ENCODE measurements at regions not wholly inside any gene's neighbourhood (a gene's known extent, or its start where the extent isn't known, plus 50 kb on each side); places are given as distances from the start of the nearest gene placed in this dataset.

- in situ Hi-C loops (cut with MboI; ENCODE audit: low sequenced_read_pairs), result no loop called here
Observed at GRCh38 chr14:76974365-76974764, 54.1 kb downstream of the IRF2BPL start.

GRCh38 chr14:76971549-76971948, 57.0 kb downstream of the IRF2BPL start:
- in situ Hi-C loops (cut with MboI; ENCODE audit: low sequenced_read_pairs), result no loop called here

DNA sequence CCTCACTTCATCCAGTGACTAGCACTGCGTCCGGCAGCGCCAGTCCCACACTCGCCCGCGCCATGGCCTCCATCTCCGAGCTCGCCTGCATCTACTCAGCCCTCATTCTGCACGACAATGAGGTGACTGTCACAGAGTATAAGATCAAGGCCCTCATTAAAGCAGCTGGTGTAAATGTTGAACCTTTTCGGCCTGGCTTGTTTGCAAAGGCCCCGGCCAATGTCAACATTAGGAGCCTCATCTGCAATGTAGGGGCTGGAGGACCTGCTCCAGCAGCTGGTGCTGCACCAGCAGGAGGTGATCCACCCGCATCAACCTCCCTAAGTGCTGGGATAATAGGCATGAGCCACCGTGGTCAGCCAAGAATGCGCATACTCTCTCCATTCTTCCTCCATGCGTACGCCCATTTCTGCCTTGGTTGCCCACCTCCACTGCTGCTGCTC, 59.9 kb downstream of the IRF2BPL start:
- in situ Hi-C loops (cut with MboI; ENCODE audit: low sequenced_read_pairs), result no loop called here

- in situ Hi-C loops (cut with MboI; ENCODE audit: low sequenced_read_pairs), result no loop called here
Observed at GRCh38 chr14:76967788-76968187, 60.7 kb downstream of the IRF2BPL start.

- in situ Hi-C loops (cut with MboI; ENCODE audit: low sequenced_read_pairs), result no loop called here
Observed at GRCh38 chr14:76965232-76965631, 63.3 kb downstream of the IRF2BPL start.

- in situ Hi-C loops (cut with MboI; ENCODE audit: low sequenced_read_pairs), result no loop called here
Observed at GRCh38 chr14:76964695-76965094, 63.8 kb downstream of the IRF2BPL start.

- in situ Hi-C loops (cut with MboI; ENCODE audit: low sequenced_read_pairs), result no loop called here
Observed at GRCh38 chr14:76963372-76963771, 65.1 kb downstream of the IRF2BPL start.

DNA sequence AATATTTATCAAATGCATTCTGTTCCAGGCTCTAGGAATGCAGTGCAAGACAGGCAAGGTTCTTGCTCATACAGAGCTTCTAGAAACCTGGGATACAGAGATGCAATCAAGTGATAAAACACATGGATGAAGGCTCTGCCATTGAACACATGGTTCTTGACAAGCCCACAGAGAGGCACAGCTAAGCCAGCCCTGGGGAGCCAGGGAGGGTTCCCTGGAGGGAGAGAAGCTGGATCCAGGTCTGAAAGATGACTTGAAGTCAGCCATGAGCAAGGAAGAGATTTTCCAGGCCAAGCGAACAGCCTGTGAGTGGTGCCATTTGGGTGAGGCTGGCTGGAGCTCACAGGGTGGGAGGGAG, 66.2 kb downstream of the IRF2BPL start:
- in situ Hi-C loops (cut with MboI; ENCODE audit: low sequenced_read_pairs), result no loop called here

DNA sequence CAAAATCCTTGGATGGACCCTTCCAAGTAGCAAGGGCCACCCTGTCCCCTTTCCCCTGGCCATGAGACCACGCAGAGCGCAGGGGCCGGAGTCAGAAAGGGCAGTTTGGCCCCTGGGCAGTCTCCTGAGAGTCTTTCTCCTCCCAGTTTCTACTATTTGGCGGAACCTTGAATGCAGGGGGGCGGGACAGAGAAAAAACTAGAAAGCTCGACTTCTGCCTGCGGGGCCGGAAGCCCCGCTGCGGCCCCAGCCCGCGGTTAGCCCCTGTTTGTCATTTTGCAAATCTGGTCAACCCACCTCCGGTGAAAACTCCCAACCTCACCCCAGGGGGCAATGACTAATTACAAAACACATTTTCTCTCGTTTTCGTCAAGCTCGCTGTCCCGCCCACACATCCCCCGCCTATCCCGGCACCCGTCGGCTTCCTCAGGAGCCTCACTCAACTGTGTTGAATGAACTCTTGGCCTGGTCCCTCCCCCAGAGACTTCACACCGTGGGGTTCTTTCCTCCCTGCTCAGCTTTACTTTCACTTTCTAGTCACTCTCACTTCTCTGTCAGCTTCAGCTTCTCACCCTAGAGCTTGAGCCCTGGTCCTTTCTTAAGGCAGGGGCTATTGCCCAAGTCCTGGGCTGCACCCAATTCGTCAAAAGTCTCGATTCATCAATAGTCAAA, 66.7 kb downstream of the IRF2BPL start:
- in situ Hi-C loops (cut with MboI; ENCODE audit: low sequenced_read_pairs), result no loop called here

DNA sequence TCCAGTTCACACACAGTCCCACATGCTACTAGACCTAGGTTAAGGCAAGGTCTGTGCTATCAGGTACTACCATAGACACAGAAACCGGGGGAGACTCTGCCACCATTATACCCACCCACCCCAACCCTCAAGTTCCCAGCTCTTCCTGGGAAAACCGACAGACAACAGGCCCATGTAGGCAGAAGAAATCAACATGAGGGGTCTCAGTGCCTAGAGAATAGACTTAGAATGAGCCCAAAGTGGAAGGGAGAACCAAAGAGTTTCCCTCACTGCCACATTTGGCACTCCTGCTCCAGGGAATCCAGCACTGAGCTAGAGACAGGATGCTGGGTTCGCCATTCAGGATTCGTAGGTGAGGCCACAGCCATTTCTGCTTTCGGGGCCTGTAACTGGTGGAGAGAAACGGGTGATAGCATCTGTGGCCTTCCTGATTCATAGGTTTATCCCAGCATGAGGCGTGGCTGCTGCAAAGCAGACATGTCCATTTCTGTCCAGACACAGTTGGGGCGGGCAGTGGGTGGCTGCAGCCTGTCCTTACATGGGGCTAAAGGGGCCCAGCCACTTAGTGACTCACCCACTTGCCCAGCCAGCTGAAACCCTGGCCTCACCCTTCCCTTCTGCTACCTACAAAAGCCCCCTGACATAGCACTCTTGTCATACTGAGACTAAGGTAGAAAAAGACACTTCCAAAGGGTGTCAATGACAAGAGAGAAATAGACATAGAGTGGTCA, 69.4 kb downstream of the IRF2BPL start:
- in situ Hi-C loops (cut with MboI; ENCODE audit: low sequenced_read_pairs), result no loop called here

DNA sequence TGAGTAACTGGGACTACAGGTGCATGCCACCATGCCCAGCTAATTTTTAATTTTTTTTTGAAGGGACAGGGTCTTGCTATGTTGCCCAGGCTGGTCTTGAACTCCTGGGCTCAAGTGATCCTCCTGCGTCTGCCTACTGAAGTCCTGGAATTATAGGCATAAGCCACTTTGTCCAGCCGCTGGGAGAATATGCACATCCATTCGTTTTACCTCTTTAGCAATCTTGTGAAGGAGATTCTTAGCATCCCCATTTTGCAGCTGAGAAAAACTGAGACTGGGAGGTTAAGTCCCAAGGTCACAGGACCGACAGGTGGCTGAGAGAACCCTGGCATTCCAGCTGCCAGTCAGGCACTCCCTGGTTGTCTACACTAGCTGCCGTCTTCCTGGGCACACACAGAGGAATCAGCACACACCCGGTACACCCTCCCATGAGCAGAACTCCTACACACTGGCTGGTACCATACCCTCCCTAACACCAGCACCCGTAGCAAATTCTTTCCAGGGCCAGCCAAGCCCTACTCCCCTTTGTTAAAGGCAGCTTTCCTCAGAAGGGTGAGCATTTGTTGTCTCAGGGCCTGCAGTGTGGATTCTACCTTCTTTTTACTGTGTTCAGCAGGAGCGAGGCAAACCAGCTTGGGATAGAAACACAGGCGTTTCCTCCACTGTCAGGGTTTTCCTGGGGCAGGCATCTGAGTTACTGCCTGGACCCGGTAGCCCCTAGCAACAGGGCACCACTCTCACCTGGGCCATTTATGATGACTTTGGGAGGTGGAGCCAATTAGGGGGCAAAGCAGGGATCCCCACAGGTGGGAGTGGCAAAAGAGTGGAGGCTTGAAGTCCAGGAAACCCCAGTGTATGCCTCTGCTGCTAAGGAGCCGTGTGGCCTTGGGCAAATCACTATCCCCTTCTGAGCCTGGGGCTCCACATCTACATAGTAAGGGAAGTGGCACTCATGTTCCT, 70.2 kb downstream of the IRF2BPL start:
- in situ Hi-C loops (cut with MboI; ENCODE audit: low sequenced_read_pairs), result no loop called here

- in situ Hi-C loops (cut with MboI; ENCODE audit: low sequenced_read_pairs), result no loop called here
Observed at GRCh38 chr14:76957224-76957891, 71.2 kb downstream of the IRF2BPL start.

GRCh38 chr14:76956316-76957090, 72.0 kb downstream of the IRF2BPL start:
- in situ Hi-C loops (cut with MboI; ENCODE audit: low sequenced_read_pairs), result no loop called here

- in situ Hi-C loops (cut with MboI; ENCODE audit: low sequenced_read_pairs), result no loop called here
Observed at GRCh38 chr14:76955575-76956315, 72.8 kb downstream of the IRF2BPL start.

DNA sequence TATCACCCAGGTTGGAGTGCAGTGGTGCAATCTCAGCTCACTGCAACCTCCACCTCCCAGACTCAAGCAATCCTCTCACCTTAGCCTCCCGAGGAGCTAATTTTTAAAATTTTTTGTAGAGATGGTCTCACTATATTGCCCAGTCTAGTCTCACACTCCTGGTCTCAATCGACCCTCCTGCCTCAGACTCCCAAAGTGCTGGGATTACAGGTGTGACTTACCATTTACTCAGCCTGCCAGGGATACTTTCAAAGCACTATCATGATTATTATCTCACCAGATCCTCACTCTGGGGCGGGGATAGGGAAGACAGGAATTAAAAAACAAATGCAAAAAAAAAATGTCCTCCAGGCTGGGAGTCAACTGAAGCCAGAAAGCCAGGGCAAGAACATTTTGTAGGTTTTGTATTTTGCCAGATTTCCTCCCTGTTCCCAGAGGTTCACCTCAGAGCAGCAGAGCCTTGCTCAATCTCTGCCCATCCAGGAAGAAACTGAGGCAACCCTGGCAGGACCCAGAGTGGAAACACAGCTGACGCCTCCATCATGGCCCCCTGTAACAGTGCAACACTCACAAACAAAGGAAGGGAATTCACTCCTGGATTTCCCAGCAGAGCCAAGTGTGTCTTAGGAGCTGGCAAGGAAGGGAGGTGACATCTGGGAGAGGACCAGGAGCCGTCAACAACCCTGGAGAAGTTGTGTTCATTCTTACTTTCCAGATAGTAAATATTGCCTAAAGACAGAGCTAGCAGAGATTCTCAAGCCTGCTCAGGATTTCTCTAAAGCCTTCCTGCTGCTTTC, 73.9 kb downstream of the IRF2BPL start:
- in situ Hi-C loops (cut with MboI; ENCODE audit: low sequenced_read_pairs), result no loop called here

DNA sequence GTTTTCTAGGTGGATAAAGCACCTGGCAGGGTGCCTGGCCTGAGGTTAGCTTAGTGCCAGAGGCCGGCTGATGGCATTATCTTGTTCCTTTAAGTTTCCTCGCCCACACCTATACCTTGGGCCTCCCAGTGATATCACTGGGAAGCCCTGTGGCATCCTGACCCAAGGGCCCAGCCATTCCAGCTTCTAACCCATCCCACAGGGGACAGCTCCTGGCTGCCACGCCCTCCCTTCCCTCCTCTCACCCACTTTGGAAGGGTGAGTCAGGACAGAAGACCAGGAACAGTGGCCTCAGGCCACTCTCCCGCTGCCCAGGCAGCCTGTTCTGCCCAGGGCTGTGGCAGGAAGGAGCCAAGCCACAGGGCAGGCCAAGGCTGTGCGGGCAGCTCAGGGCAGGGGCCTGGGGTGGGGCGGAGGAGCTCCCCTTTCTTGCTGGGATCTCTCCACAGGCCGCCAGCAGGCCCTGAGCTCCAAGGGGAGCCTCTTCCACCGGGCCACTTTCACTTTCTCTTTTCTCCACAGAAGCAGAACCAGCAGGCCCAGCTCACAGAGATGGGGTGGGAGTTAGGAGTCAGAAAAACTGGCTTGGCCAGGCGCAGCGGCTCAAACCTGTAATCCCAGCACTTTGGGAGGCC, 75.1 kb downstream of the IRF2BPL start:
- in situ Hi-C loops (cut with MboI; ENCODE audit: low sequenced_read_pairs), result no loop called here

DNA sequence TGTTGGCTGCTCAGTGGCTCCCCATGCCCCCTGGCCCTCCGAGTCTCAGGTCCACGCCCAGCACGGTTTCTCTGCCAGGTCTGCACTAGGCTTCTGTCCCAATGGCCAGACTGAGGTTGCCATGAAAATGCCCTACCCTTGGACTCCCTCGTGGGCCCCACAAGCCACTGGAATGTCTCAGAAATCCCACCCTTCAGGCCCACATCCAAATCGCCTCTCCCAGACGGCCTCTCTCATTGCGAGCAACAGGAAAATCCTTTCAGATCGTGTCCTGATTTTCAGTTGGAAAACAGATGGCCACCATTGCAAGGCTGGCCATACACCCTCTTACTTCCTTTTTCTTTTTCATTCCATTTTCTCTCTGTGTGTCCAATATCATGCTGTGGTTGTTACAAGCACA, 77.3 kb downstream of the IRF2BPL start:
- in situ Hi-C loops (cut with MboI; ENCODE audit: low sequenced_read_pairs), result no loop called here
